Glomerular visceral epithelial cell (primary cell): ENCODE measurements at regions not wholly inside any gene's neighbourhood (a gene's known extent, or its start where the extent isn't known, plus 50 kb on each side); places are given as distances from the start of the nearest gene placed in this dataset.
A peak's percentile ranks its signal among the peaks of the same experiment; 100 is the strongest.

Experiments
- DNase-seq: peaks from one replicate; pipeline ENCODE4 v3.0.0-alpha.2; 2016; ENCODE audit errors: extremely low spot score

- DNase-seq: no peak
Observed at GRCh38 chr1:58997637-58998036, 213.8 kb upstream of the JUN start.

GRCh38 chr1:58999676-59000075 is 215.8 kb upstream of the JUN start:
- DNase-seq: peak; percentile 69

DNA sequence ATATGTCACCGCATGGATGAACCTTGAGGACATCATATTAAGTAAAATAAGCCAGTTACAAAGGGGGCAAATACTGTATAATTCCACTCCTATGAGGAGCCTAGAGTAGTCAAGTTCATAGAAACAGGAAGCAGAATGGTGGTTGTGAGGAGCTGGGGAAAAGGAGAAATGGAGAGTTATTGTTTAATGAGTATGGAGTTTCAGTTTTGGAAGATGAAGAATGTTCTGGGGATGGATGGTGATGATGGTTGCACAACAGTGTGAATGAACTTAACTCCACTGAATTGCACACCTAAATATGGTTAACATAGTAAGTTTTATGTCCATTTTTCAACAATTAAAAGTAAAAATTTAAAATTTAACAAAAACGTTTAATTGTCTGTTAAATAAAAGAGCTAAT is 220.9 kb upstream of the JUN start:
- DNase-seq: no peak

- no peak for DNase-seq
Observed at GRCh38 chr1:59005491-59006288, 221.8 kb upstream of the JUN start.

- DNase-seq: no peak
Observed at GRCh38 chr1:59006289-59006658, 222.4 kb upstream of the JUN start.

DNA sequence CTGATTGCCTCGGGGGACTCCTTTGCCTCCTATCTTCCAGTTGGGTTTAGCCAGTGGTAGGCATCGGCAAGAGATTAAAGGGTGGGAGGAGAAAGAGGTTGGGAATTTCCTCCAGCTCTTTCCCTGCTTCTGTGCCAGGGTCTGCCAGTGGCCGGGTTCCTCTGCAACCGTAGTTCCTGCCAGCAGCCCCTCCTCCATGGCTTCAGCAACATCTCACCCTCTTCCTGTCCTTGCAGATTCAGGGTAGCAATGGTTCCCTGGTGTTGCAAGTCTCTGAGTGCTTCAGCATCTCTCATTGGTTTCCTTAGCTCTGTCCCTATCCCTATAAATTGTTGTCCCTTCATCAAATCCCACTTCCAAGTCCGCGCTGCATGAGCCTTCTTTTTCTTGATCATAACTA is 223.1 kb upstream of the JUN start:
- DNase-seq: no peak

DNA sequence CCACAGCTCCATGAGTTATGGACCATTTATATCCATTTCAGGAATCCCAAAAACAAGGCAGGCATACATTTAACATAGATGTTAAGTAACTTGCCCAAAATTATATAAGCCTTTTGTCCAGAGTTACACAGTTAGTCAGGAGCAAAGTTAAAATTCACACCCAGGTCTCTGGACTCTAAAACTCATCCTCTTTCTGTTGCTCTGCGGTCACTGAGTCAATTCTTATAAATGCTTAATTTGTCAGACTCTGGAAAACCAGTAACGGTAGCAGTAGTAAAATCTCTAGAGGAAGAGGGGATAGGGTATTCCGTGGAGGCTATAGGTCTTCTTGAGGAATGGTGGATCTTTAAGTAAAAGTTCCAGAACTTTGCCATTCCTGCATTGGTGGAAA is 223.6 kb upstream of the JUN start:
- DNase-seq: no peak

DNA sequence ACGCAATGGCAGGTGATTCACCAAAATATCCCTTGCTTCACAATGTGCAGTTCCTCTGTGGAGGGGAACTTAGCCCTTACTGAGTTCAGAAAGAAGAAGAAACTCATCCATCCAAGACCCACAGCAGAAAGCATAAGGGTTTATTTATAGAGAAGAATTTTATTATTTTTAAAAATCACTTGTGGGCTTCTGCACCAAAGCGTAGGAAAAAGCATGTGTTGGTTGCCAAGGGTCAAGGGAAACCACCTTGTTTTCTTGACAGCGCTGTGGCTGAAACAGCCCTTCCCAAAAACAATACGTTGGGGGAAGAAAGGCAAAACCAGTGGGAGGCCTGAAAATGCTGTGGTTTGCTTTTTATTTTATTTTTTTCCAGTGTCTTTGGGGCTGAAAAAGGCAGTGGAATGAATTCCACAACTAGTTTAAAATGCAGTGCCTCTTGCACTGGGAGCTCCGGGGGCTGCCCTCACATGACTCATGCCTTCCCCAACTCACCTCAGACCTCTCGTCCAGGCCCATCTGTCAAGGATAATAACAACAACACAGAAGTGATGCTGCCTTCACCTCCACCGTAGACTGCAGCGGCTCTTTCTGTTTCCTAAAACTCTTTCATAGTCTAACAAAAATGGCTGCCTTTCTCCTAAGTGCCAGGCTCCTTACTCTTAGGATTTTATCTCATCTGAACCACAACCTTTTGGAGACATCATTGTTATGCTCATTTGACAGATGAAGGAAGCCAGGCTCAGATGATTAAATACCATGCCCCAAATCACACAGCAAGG is 224.2 kb upstream of the JUN start:
- no peak for DNase-seq

DNA sequence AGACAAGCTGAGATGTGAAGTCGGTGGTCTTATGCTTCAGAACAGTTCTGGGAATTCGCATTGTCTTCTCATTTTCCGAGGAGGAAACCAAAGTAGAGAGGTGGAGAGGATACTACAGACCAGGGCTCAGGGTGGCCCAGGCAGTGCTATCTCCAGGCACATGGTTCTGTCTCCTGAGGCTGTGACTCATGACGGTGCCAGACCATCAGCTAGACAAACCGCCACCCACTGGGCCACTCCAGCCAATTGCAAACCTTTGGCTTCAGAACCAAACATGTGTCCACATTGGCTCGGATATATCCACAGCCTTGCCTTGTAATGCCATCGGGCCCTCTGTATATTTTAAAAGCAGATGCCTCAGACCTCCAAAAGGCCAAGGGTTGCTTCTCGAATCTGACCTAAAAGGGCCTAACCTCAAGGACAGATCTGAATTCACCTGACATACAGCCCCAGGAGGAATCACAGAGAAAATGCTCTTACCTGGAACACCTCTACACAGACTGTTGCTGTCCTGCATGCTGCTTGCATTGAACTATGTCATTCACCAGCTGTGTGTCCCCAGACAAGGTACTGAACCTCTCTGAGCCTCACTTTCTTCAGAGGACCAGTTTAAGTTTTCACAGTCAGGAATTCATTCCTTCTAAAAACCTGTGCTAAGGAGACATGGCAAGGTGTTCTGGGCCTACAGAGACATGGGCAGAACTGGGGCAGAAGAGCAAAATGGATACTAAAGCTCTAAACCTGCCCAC is 224.9 kb upstream of the JUN start:
- no peak for DNase-seq

- DNase-seq: no peak
Observed at GRCh38 chr1:59011663-59012062, 227.8 kb upstream of the JUN start.

- DNase-seq: no peak
Observed at GRCh38 chr1:59012378-59012777, 228.5 kb upstream of the JUN start.

GRCh38 chr1:59013276-59013927 is 229.6 kb upstream of the JUN start:
- peak; percentile 57 for DNase-seq

DNA sequence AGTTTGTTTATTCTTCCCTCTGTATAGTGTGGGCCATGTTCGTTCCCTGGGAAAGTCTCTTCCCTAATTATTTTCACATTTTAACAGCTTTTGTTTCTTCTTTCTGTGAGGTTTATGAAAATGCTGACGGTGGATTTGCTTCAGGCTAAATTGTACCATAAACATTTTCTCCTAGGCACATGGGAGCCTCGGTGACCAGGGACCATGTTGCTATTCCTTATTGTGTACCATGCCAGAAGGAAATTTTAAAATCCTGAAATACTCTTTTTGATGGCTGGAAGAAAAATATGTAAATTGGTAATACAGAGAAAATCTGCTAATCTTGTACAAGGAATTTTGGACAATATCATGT is 230.1 kb upstream of the JUN start:
- DNase-seq: no peak

DNA sequence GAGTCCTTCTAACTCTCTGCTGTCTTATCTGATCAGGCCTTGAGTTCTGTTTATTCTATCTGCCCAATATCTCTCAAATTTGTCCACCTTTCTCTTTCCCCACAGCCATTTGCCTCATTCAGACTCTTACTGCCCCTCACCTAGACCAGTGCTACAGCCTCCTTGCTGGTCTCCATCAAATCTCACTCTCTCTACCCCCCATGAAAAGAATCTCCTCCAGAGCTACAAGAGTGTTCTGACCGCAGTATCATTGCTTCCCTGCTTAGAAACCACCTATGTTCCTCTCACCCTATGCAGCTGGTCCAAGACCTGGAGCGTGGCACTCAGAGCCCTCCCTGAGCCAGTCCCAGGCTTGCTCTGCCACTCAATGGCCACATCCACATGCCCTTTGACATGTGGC is 231.0 kb upstream of the JUN start:
- DNase-seq: no peak

GRCh38 chr1:59015708-59016107 is 231.9 kb upstream of the JUN start:
- DNase-seq: peak; percentile 57

GRCh38 chr1:59016390-59016789 is 232.5 kb upstream of the JUN start:
- DNase-seq: no peak

DNA sequence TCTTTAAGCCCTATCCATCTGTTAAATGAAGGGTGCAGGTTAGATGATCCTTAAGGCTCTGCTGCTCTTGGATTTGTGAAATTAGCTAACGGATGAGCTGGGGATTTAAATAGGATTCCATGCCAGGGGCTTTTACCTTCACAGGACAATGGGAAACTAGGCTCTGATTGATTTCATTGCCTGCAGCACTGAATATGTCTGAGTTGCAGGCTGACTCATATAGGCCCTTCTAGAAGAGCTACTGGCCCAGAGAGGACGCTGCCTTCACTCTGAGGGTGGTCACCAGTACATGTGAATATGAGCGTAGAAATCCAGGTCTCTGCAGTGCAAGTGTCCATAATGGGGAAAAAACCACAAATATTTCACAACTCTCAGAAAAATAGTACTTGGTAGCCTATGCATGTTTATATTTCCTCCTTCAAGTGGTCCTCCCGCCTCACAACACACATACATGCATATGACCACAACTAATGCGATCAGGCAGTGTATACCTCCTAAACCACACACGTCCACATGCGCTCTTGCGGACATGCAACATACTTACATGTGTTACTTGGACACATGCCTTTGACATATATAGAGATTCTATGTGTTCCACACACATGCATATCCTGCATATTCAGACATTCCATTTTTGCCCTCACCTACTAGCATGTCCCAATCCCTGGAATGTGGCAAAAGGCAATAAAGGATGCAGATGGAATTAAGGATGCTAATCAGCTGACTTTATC is 233.8 kb upstream of the JUN start:
- DNase-seq: peak; percentile 51

- no peak for DNase-seq
Observed at GRCh38 chr1:59018446-59018845, 234.6 kb upstream of the JUN start.

DNA sequence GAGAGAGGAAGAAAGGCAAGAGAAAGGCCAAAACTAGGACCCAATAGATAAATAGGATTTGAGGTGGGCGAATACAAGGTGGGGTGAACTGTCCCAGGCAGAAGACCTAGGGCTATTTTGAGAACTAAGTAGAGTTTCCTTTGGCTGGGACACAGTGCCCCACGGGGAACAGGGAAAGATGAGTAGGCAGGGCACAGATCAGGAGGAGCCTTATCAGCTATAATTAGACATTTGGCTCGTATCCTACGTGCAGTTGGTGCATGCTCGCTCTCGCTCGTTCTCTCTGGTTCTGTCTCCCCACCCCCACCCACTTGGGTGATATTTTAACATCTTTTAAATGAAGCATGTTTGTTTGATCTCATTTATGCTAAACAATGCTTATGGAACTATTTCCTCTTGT is 235.0 kb upstream of the JUN start:
- no peak for DNase-seq

DNA sequence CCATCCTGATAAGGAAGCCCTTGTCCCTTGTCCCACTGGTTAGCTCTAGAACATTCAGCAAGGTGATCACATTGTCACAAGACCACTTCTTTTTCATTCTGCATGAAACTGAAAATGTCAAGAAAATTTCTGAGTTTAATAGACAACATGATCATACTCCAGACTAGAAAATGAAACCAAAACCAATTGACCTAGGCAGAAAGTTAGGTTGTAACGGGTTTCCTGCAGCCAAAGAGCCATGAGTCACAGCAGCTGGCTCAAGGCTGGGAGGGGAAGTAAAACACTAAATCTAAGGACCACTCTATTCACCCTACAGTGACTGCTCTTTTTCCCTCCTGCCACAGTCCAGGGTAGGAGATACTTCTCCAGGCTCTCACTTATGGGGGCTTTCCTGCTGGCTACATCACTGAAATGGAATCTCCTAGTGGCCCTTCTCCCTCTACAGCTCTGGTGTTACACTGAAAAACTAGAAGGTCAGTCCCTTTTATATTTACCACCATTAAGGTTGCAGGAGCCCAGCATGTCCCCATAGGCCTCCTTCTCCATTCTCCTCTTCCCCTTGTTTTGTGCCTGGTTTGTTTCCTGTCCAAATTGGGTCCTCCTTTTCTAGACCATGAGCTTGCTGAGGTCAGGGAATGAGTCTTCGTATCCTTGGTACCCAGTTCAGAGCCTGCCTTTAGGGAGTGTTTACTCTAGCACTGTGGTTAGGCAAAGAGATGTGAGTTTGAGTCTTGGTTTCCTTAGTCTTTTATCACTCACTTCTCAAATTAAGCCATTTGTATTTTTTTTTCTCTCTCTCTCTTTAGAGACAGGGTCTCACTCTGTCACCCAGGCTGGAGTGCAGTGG is 236.5 kb upstream of the JUN start:
- peak; percentile 73 for DNase-seq

DNA sequence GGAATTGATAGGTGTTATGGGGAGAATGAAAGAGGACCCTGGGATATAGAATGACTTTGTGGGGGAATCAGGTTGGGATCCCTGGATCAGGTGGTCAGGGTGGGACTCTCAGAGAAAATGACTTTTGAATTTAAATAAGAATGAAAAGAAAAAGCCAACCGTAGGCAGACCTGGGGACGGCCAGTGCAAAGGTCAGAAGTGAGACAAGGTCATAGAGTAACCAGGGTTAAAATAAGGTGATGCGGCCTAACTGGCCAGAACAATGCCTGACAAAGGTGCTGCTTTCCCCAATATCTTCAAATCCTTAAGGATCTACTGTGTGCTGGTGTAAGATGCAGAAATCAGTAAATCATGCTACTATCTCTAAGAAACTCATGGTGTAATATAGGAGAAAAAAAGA is 238.4 kb upstream of the JUN start:
- DNase-seq: no peak
